AG09309 (cell line): ENCODE measurements at regions not wholly inside any gene's neighbourhood (a gene's known extent, or its start where the extent isn't known, plus 50 kb on each side); places are given as distances from the start of the nearest gene placed in this dataset.
A peak's percentile ranks its signal among the peaks of the same experiment; 100 is the strongest.

Source experiments
- DNase-seq: peaks from one replicate; pipeline ENCODE4 v3.0.0-alpha.2; 2010; ENCODE audit warnings: low read depth
- H3K4me3 ChIP-seq: 2 replicates; pipeline ENCODE4 v1.5.1; 2011; ENCODE audit warnings: mild to moderate bottlenecking, low read depth, low read length, moderate library complexity; ENCODE audit not compliant: control insufficient read depth
- CTCF ChIP-seq: IDR thresholded peaks from 2 replicates; pipeline ENCODE4 v1.5.1; 2011; ENCODE audit warnings: mild to moderate bottlenecking, low read depth, low read length, inconsistent platforms; ENCODE audit not compliant: insufficient read depth, control insufficient read depth; ENCODE audit errors: missing control alignments

GRCh38 chrX:117752745-117753144, 363.9 kb downstream of the KLHL13 start:
- no peak for DNase-seq
- no peak for TF ChIP-seq CTCF

GRCh38 chrX:117751155-117751554, 365.5 kb downstream of the KLHL13 start:
- DNase-seq: no peak

More at GRCh38 chrX:117752745-117753144, 363.9 kb downstream of the KLHL13 start:
- no peak overlapping the region for H3K4me3 ChIP-seq

GRCh38 chrX:117744958-117745357, 371.7 kb downstream of the KLHL13 start:
- TF ChIP-seq CTCF: no peak
- no peak for DNase-seq
- no peak overlapping the region for H3K4me3 ChIP-seq

More at GRCh38 chrX:117751155-117751554, 365.5 kb downstream of the KLHL13 start:
- H3K4me3 ChIP-seq: no peak overlapping the region
- TF ChIP-seq CTCF: no peak

- no peak for DNase-seq
- peak; percentile 12 for TF ChIP-seq CTCF
- no peak overlapping the region for H3K4me3 ChIP-seq
Observed at GRCh38 chrX:117743469-117744251, 372.9 kb downstream of the KLHL13 start.

GRCh38 chrX:117713411-117713810, 403.2 kb downstream of the KLHL13 start:
- DNase-seq: no peak
- TF ChIP-seq CTCF: no peak
- H3K4me3 ChIP-seq: no peak overlapping the region

- H3K4me3 ChIP-seq: no peak overlapping the region
- no peak for DNase-seq
- no peak for TF ChIP-seq CTCF
Observed at GRCh38 chrX:117711782-117712181, 404.8 kb downstream of the KLHL13 start.
